Activated CD4-positive, alpha-beta T cell treated with anti-CD3 and anti-CD28 coated beads, Interleukin-2, amount 50 U/mL, for 16 hours (primary cell): ENCODE measurements at regions not wholly inside any gene's neighbourhood (a gene's known extent, or its start where the extent isn't known, plus 50 kb on each side); places are given as distances from the start of the nearest gene placed in this dataset.

Source experiments
- DNase-seq: peaks from one replicate; pipeline ENCODE4 v3.0.0-alpha.2; 2020

GRCh38 chr1:209319549-209319948, 264.0 kb upstream of the CAMK1G start:
- DNase-seq, result no peak

- DNase-seq, result no peak
Observed at GRCh38 chr1:209323743-209324142, 259.8 kb upstream of the CAMK1G start.

GRCh38 chr1:209324901-209325871, 258.3 kb upstream of the CAMK1G start:
- DNase-seq, result no peak

- DNase-seq, result no peak
Observed at GRCh38 chr1:209326076-209326475, 257.4 kb upstream of the CAMK1G start.

- DNase-seq, result no peak
Observed at GRCh38 chr1:209326831-209327230, 256.7 kb upstream of the CAMK1G start.

GRCh38 chr1:209328196-209328595, 255.3 kb upstream of the CAMK1G start:
- DNase-seq, result no peak

- peak; percentile 10 for DNase-seq
Observed at GRCh38 chr1:209335178-209335577, 248.3 kb upstream of the CAMK1G start.

GRCh38 chr1:209341146-209341545, 242.4 kb upstream of the CAMK1G start:
- DNase-seq, result no peak

GRCh38 chr1:209341673-209342420, 241.7 kb upstream of the CAMK1G start:
- no peak for DNase-seq

GRCh38 chr1:209342441-209343175, 240.9 kb upstream of the CAMK1G start:
- no peak for DNase-seq

- no peak for DNase-seq
Observed at GRCh38 chr1:209343511-209343910, 240.0 kb upstream of the CAMK1G start.

GRCh38 chr1:209344156-209344555, 239.4 kb upstream of the CAMK1G start:
- DNase-seq, result no peak

GRCh38 chr1:209349363-209350308, 233.9 kb upstream of the CAMK1G start:
- no peak for DNase-seq

GRCh38 chr1:209353053-209353452, 230.5 kb upstream of the CAMK1G start:
- no peak for DNase-seq

- peak; percentile 64 for DNase-seq
Observed at GRCh38 chr1:209354111-209354839, 229.2 kb upstream of the CAMK1G start.

- no peak for DNase-seq
Observed at GRCh38 chr1:209354840-209355165, 228.7 kb upstream of the CAMK1G start.

GRCh38 chr1:209355415-209355814, 228.1 kb upstream of the CAMK1G start:
- DNase-seq, result no peak

GRCh38 chr1:209356976-209357377, 226.5 kb upstream of the CAMK1G start:
- DNase-seq, result no peak

- DNase-seq, result no peak
Observed at GRCh38 chr1:209363112-209363511, 220.4 kb upstream of the CAMK1G start.

- no peak for DNase-seq
Observed at GRCh38 chr1:209364716-209365115, 218.8 kb upstream of the CAMK1G start.

- DNase-seq, result no peak
Observed at GRCh38 chr1:209367061-209367772, 216.3 kb upstream of the CAMK1G start.
